ENCODE measurements at regions not wholly inside any gene's neighbourhood (a gene's known extent, or its start where the extent isn't known, plus 50 kb on each side); places are given as distances from the start of the nearest gene placed in this dataset.

DNA sequence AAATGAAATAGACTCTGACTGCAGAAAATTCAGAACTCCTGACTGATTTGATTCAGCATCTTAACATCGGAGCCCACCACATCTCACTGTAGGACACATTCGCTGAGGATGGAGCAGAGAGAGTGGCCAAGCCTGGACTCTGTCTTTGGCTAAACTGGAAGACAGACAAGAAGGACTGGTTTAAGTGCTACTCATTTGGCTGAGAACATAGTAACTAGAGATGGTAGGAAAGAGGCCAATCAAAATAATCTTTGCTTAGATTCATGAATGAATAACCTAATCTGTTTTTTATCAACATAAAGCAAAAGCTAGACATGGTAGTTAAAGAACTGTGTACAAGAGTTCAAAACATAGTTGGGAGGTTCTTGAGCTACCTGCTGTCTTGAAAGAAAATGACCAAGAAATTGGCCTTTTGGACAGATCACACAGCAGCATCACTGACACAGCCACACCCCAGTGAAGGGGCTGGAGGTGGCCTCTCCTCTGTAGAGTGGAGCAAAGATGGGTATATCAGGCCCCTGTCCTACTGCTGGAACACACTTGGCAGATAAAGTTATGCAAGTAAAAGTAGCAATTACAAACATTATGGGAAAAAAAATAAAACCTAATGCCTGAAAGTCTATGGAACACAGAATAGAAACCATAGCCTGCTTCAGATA, 87.1 kb upstream of the NT5E start:
- TF ChIP-seq, protein P1, sequence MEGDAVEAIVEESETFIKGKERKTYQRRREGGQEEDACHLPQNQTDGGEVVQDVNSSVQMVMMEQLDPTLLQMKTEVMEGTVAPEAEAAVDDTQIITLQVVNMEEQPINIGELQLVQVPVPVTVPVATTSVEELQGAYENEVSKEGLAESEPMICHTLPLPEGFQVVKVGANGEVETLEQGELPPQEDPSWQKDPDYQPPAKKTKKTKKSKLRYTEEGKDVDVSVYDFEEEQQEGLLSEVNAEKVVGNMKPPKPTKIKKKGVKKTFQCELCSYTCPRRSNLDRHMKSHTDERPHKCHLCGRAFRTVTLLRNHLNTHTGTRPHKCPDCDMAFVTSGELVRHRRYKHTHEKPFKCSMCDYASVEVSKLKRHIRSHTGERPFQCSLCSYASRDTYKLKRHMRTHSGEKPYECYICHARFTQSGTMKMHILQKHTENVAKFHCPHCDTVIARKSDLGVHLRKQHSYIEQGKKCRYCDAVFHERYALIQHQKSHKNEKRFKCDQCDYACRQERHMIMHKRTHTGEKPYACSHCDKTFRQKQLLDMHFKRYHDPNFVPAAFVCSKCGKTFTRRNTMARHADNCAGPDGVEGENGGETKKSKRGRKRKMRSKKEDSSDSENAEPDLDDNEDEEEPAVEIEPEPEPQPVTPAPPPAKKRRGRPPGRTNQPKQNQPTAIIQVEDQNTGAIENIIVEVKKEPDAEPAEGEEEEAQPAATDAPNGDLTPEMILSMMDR (IDR thresholded peaks at IDR 0.05): no peak
- no peak for TF ChIP-seq POLR2A (IDR thresholded peaks at IDR 0.05)
- TF ChIP-seq EP300 (IDR thresholded peaks at IDR 0.05): no peak

Measured in ovary (tissue), 3 donors.